GM23338 (cell line): ENCODE measurements at regions not wholly inside any gene's neighbourhood (a gene's known extent, or its start where the extent isn't known, plus 50 kb on each side); places are given as distances from the start of the nearest gene placed in this dataset.
"Not testable (repeated sequence)": the region's sequence is repeated elsewhere in the genome, so short reads cannot be mapped to it uniquely, and the experiment has no call there.

Experiments
- ATAC-seq: fragments of 200-7000 bp; cut with Tn5 transposase; 3 replicates; pipeline ENCODE4 v1.9.1; 2020
- DNase-seq: peaks from one replicate; pipeline ENCODE4 v3.0.0-alpha.2; 2015; ENCODE audit warnings: low spot score
- H2AFZ ChIP-seq: fragments of 200-600 bp; sonication (generic); 2 replicates; pipeline ENCODE4 v1.8.0; 2016; ENCODE audit warnings: antibody characterized with exemption, mild to moderate bottlenecking, moderate library complexity
- H3F3A ChIP-seq: fragments of 200-600 bp; sonication (generic); replicated peaks from 2 replicates; pipeline ENCODE4 v1.8.0; 2017; ENCODE audit warnings: antibody characterized with exemption, mixed run types, low read depth
- H3K27ac ChIP-seq: fragments of 200-600 bp; sonication (generic); 2 replicates; pipeline ENCODE4 v1.6.1; 2016; ENCODE audit warnings: low read depth
- H3K27me3 ChIP-seq: fragments of 200-600 bp; sonication (generic); 2 replicates; pipeline ENCODE4 v1.8.0; 2016; ENCODE audit warnings: mild to moderate bottlenecking, mixed run types, moderate library complexity; ENCODE audit not compliant: insufficient read depth
- H3K36me3 ChIP-seq: fragments of 200-600 bp; sonication (generic); 2 replicates; pipeline ENCODE4 v1.8.0; 2016; ENCODE audit warnings: mild to moderate bottlenecking; ENCODE audit not compliant: insufficient read depth
- H3K4me1 ChIP-seq: fragments of 200-600 bp; sonication (generic); 2 replicates; pipeline ENCODE4 v1.8.0; 2016; ENCODE audit warnings: mild to moderate bottlenecking, moderate library complexity; ENCODE audit not compliant: insufficient read depth
- H3K4me2 ChIP-seq: fragments of 200-600 bp; sonication (generic); 2 replicates; pipeline ENCODE4 v1.7.1; 2017; ENCODE audit warnings: mixed run types
- H3K4me3 ChIP-seq: fragments of 200-600 bp; sonication (generic); 2 replicates; pipeline ENCODE4 v1.6.1; 2016; ENCODE audit warnings: mixed run types
- H3K79me2 ChIP-seq: fragments of 200-600 bp; sonication (generic); replicated peaks from 2 replicates; pipeline ENCODE4 v1.8.0; 2017; ENCODE audit warnings: mild to moderate bottlenecking; ENCODE audit not compliant: insufficient read depth
- H3K9me2 ChIP-seq: fragments of 200-600 bp; sonication (generic); 2 replicates; pipeline ENCODE4 v1.8.0; 2017; ENCODE audit not compliant: insufficient read depth
- H4K20me1 ChIP-seq: fragments of 200-600 bp; sonication (generic); replicated peaks from 2 replicates; pipeline ENCODE4 v1.8.0; 2017; ENCODE audit warnings: mild to moderate bottlenecking; ENCODE audit not compliant: insufficient read depth
- H3K27ac Mint-ChIP-seq: 2 replicates; pipeline ENCODE4 v1.8.0; 2020; ENCODE audit warnings: inconsistent platforms, mild to moderate bottlenecking, moderate library complexity, mixed read lengths
- H3K27me3 Mint-ChIP-seq: 3 replicates; pipeline ENCODE4 v1.8.0; 2022; ENCODE audit warnings: low read depth, mild to moderate bottlenecking, moderate library complexity, mixed read lengths, inconsistent platforms; ENCODE audit not compliant: insufficient read depth, poor library complexity
- H3K36me3 Mint-ChIP-seq: 3 replicates; pipeline ENCODE4 v1.8.0; 2021; ENCODE audit warnings: low read depth, mild to moderate bottlenecking, inconsistent platforms, moderate library complexity, mixed read lengths
- H3K4me1 Mint-ChIP-seq: 3 replicates; pipeline ENCODE4 v1.8.0; 2020; ENCODE audit warnings: mild to moderate bottlenecking, inconsistent platforms, mixed read lengths
- H3K4me3 Mint-ChIP-seq: 3 replicates; pipeline ENCODE4 v1.8.0; 2021; ENCODE audit warnings: moderate library complexity, mild to moderate bottlenecking, inconsistent platforms, mixed read lengths
- H3K9me3 Mint-ChIP-seq: 3 replicates; pipeline ENCODE4 v1.8.0; 2020; ENCODE audit warnings: moderate library complexity, mild to moderate bottlenecking, inconsistent platforms, mixed read lengths
- CREB1 ChIP-seq: fragments of 250-450 bp; sonication (Bioruptor Pico); IDR thresholded peaks from 2 replicates; pipeline ENCODE4 v1.5.0; 2020; ENCODE audit warnings: low read depth, mild to moderate bottlenecking, moderate library complexity
- EZH2 ChIP-seq: fragments of 200-600 bp; sonication (generic); IDR thresholded peaks from one replicate; pipeline ENCODE4 v1.8.0; 2017; ENCODE audit warnings: antibody characterized with exemption, mild to moderate bottlenecking, low read depth; ENCODE audit not compliant: unreplicated experiment
- EZH2phosphoT487 ChIP-seq: fragments of 200-600 bp; sonication (generic); IDR thresholded peaks from one replicate; pipeline ENCODE4 v1.8.1; 2018; ENCODE audit warnings: antibody characterized with exemption; ENCODE audit not compliant: unreplicated experiment
- NANOG ChIP-seq: IDR thresholded peaks from 2 replicates; pipeline ENCODE4 v1.6.1; 2016; ENCODE audit warnings: antibody characterized with exemption, borderline replicate concordance
- POLR2AphosphoS5 ChIP-seq: IDR thresholded peaks from 2 replicates; pipeline ENCODE4 v1.6.1; 2016; ENCODE audit warnings: antibody characterized with exemption, low read depth
- ZNF114 ChIP-seq: fragments of 250-450 bp; sonication (Bioruptor Pico); IDR thresholded peaks from 2 replicates; pipeline ENCODE4 v1.5.0; 2020; ENCODE audit warnings: mild to moderate bottlenecking, moderate library complexity
- ZNF331 ChIP-seq: fragments of 250-450 bp; sonication (Bioruptor Pico); IDR thresholded peaks from 2 replicates; pipeline ENCODE4 v1.5.0; 2020; ENCODE audit warnings: low read depth, mild to moderate bottlenecking, moderate library complexity
- TF ChIP-seq, protein P1 (sequence below): fragments of 250-450 bp; sonication (Bioruptor Pico); IDR thresholded peaks from 2 replicates; pipeline ENCODE4 v1.5.0; 2020; ENCODE audit warnings: mild to moderate bottlenecking, moderate library complexity
- TF ChIP-seq, protein P2 (sequence below): IDR thresholded peaks from one replicate; pipeline ENCODE4 v1.6.1; 2018; ENCODE audit warnings: antibody characterized with exemption; ENCODE audit not compliant: unreplicated experiment
- TF ChIP-seq, protein P3 (sequence below), 2 experiments: fragments of 200-600 bp in 1 of 2; sonication (generic) in 1 of 2; conservative IDR thresholded peaks; 2 replicates each; pipeline versions ENCODE4 v1.5.1 to v1.6.1; 2016 to 2017; ENCODE audit warnings: antibody characterized with exemption in 2 of 2, low read depth in 2 of 2, mild to moderate bottlenecking in 2 of 2, moderate library complexity in 1 of 2

DNA sequence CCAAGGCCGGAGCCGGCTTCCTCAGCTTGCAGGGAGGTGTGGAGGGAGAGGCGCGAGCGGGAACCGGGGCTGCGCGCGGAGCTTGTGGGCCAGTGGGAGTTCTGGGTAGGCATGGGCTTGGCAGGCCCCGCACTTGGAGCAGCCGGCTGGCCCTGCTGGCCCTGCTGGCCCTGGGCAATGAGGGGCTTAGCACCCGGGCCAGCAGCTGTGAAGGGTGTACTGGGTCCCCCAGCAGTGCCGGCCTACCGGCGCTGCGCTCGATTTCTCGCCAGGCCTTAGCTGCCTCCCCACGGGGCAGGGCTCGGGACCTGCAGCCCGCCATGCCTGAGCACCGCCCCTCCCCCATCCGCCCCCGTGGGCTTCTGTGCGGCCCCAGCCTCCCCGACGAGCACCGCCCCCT, 95.1 kb upstream of the TAS2R1 start:
- not testable (repeated sequence) for H3K79me2 ChIP-seq, H3K4me1 ChIP-seq, H4K20me1 ChIP-seq, H3K27ac ChIP-seq, H3K36me3 Mint-ChIP-seq, H3K9me3 Mint-ChIP-seq, H3K27ac Mint-ChIP-seq, H3K4me3 Mint-ChIP-seq, H3K4me2 ChIP-seq, H3K4me3 ChIP-seq, H3F3A ChIP-seq, H3K27me3 Mint-ChIP-seq, H3K4me1 Mint-ChIP-seq, DNase-seq, ATAC-seq, H2AFZ ChIP-seq, H3K36me3 ChIP-seq, H3K27me3 ChIP-seq
- peaks cover 18% of the 10 kb centered on the region for H3K9me2 ChIP-seq

DNA sequence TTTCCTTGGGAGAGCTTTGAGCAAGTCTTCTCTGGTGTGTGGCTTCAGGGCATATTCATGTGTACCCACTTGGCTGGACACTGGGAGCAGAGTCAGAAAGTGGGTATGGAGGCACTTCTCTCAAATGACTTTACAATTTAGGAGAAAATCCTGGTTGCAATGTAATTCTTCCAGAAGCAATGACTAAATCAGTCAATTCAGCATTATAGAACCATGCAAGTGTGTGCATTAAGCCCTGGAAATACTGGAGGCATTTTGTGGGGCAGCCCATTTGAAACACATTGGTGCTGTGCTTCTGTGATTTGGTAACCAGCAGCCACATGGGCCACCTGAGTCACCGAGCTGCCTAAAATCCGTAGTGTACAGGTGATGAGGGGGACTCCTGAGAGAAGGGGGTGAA, 94.6 kb upstream of the TAS2R1 start:
- Histone ChIP-seq H3K36me3 (no peaks in the 10 kb centered on the region; the same call in 1 of the 2 replicates), H3K4me3 (no peak overlapping the region), H3K27me3 (no peaks in the 10 kb centered on the region), H4K20me1 (no peaks in the 10 kb centered on the region), H3F3A (no peaks in the 10 kb centered on the region), H3K27ac (no peak overlapping the region), H3K4me2 (no peak overlapping the region), H2AFZ (no peak overlapping the region), H3K4me1 (no peaks in the 10 kb centered on the region), H3K79me2 (no peaks in the 10 kb centered on the region), H3K9me2 (peaks cover 18% of the 10 kb centered on the region)
- DNase-seq, result no peak
- H3K4me3 Mint-ChIP-seq, result no peak overlapping the region
- ATAC-seq, result no peak
- no peaks in the 10 kb centered on the region for H3K9me3 Mint-ChIP-seq
- H3K36me3 Mint-ChIP-seq, result no peaks in the 10 kb centered on the region
- no peak overlapping the region for H3K27ac Mint-ChIP-seq
- no peaks in the 10 kb centered on the region for H3K4me1 Mint-ChIP-seq
- H3K27me3 Mint-ChIP-seq, result no peaks in the 10 kb centered on the region
- TF ChIP-seq EZH2phosphoT487, result no peak
- no peak for TF ChIP-seq ZNF331 (CRISPR knock-in tag)
- no peak for TF ChIP-seq CREB1 (CRISPR knock-in tag)
- TF ChIP-seq ZNF114 (CRISPR knock-in tag), result no peak
- no peak for TF ChIP-seq EZH2
- no peak for TF ChIP-seq POLR2AphosphoS5
- TF ChIP-seq NANOG, result no peak
- TF ChIP-seq, protein P1, sequence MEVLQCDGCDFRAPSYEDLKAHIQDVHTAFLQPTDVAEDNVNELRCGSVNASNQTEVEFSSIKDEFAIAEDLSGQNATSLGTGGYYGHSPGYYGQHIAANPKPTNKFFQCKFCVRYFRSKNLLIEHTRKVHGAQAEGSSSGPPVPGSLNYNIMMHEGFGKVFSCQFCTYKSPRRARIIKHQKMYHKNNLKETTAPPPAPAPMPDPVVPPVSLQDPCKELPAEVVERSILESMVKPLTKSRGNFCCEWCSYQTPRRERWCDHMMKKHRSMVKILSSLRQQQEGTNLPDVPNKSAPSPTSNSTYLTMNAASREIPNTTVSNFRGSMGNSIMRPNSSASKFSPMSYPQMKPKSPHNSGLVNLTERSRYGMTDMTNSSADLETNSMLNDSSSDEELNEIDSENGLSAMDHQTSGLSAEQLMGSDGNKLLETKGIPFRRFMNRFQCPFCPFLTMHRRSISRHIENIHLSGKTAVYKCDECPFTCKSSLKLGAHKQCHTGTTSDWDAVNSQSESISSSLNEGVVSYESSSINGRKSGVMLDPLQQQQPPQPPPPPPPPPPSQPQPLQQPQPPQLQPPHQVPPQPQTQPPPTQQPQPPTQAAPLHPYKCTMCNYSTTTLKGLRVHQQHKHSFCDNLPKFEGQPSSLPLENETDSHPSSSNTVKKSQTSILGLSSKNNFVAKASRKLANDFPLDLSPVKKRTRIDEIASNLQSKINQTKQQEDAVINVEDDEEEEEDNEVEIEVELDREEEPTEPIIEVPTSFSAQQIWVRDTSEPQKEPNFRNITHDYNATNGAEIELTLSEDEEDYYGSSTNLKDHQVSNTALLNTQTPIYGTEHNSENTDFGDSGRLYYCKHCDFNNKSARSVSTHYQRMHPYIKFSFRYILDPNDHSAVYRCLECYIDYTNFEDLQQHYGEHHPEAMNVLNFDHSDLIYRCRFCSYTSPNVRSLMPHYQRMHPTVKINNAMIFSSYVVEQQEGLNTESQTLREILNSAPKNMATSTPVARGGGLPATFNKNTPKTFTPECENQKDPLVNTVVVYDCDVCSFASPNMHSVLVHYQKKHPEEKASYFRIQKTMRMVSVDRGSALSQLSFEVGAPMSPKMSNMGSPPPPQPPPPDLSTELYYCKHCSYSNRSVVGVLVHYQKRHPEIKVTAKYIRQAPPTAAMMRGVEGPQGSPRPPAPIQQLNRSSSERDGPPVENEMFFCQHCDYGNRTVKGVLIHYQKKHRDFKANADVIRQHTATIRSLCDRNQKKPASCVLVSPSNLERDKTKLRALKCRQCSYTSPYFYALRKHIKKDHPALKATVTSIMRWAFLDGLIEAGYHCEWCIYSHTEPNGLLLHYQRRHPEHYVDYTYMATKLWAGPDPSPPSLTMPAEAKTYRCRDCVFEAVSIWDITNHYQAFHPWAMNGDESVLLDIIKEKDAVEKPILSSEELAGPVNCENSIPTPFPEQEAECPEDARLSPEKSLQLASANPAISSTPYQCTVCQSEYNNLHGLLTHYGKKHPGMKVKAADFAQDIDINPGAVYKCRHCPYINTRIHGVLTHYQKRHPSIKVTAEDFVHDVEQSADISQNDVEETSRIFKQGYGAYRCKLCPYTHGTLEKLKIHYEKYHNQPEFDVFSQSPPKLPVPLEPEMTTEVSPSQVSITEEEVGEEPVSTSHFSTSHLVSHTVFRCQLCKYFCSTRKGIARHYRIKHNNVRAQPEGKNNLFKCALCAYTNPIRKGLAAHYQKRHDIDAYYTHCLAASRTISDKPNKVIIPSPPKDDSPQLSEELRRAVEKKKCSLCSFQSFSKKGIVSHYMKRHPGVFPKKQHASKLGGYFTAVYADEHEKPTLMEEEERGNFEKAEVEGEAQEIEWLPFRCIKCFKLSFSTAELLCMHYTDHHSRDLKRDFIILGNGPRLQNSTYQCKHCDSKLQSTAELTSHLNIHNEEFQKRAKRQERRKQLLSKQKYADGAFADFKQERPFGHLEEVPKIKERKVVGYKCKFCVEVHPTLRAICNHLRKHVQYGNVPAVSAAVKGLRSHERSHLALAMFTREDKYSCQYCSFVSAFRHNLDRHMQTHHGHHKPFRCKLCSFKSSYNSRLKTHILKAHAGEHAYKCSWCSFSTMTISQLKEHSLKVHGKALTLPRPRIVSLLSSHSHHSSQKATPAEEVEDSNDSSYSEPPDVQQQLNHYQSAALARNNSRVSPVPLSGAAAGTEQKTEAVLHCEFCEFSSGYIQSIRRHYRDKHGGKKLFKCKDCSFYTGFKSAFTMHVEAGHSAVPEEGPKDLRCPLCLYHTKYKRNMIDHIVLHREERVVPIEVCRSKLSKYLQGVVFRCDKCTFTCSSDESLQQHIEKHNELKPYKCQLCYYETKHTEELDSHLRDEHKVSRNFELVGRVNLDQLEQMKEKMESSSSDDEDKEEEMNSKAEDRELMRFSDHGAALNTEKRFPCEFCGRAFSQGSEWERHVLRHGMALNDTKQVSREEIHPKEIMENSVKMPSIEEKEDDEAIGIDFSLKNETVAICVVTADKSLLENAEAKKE (CRISPR knock-in tag), result no peak
- TF ChIP-seq, protein P2, sequence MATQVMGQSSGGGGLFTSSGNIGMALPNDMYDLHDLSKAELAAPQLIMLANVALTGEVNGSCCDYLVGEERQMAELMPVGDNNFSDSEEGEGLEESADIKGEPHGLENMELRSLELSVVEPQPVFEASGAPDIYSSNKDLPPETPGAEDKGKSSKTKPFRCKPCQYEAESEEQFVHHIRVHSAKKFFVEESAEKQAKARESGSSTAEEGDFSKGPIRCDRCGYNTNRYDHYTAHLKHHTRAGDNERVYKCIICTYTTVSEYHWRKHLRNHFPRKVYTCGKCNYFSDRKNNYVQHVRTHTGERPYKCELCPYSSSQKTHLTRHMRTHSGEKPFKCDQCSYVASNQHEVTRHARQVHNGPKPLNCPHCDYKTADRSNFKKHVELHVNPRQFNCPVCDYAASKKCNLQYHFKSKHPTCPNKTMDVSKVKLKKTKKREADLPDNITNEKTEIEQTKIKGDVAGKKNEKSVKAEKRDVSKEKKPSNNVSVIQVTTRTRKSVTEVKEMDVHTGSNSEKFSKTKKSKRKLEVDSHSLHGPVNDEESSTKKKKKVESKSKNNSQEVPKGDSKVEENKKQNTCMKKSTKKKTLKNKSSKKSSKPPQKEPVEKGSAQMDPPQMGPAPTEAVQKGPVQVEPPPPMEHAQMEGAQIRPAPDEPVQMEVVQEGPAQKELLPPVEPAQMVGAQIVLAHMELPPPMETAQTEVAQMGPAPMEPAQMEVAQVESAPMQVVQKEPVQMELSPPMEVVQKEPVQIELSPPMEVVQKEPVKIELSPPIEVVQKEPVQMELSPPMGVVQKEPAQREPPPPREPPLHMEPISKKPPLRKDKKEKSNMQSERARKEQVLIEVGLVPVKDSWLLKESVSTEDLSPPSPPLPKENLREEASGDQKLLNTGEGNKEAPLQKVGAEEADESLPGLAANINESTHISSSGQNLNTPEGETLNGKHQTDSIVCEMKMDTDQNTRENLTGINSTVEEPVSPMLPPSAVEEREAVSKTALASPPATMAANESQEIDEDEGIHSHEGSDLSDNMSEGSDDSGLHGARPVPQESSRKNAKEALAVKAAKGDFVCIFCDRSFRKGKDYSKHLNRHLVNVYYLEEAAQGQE, result no peak
- TF ChIP-seq, protein P3, sequence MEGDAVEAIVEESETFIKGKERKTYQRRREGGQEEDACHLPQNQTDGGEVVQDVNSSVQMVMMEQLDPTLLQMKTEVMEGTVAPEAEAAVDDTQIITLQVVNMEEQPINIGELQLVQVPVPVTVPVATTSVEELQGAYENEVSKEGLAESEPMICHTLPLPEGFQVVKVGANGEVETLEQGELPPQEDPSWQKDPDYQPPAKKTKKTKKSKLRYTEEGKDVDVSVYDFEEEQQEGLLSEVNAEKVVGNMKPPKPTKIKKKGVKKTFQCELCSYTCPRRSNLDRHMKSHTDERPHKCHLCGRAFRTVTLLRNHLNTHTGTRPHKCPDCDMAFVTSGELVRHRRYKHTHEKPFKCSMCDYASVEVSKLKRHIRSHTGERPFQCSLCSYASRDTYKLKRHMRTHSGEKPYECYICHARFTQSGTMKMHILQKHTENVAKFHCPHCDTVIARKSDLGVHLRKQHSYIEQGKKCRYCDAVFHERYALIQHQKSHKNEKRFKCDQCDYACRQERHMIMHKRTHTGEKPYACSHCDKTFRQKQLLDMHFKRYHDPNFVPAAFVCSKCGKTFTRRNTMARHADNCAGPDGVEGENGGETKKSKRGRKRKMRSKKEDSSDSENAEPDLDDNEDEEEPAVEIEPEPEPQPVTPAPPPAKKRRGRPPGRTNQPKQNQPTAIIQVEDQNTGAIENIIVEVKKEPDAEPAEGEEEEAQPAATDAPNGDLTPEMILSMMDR (conservative IDR thresholded peaks at IDR 0.05; ENCODE audit: low read depth in 2 of 2), result no peak
